GM12874 (cell line): ENCODE measurements at regions not wholly inside any gene's neighbourhood (a gene's known extent, or its start where the extent isn't known, plus 50 kb on each side); places are given as distances from the start of the nearest gene placed in this dataset.

Source experiments
- TF ChIP-seq, protein P1 (sequence below): IDR thresholded peaks from 2 replicates; pipeline ENCODE4 v1.5.1; 2011; ENCODE audit warnings: low read depth, mild to moderate bottlenecking, control low read depth, low read length, moderate library complexity; ENCODE audit not compliant: insufficient read depth

- TF ChIP-seq, protein P1, sequence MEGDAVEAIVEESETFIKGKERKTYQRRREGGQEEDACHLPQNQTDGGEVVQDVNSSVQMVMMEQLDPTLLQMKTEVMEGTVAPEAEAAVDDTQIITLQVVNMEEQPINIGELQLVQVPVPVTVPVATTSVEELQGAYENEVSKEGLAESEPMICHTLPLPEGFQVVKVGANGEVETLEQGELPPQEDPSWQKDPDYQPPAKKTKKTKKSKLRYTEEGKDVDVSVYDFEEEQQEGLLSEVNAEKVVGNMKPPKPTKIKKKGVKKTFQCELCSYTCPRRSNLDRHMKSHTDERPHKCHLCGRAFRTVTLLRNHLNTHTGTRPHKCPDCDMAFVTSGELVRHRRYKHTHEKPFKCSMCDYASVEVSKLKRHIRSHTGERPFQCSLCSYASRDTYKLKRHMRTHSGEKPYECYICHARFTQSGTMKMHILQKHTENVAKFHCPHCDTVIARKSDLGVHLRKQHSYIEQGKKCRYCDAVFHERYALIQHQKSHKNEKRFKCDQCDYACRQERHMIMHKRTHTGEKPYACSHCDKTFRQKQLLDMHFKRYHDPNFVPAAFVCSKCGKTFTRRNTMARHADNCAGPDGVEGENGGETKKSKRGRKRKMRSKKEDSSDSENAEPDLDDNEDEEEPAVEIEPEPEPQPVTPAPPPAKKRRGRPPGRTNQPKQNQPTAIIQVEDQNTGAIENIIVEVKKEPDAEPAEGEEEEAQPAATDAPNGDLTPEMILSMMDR: no peak
These were observed 760.3 kb upstream of the CCDC179 start for GRCh38 chr11:23620617-23621016.

GRCh38 chr11:23632293-23632692 lies 772.0 kb upstream of the CCDC179 start:
- TF ChIP-seq, protein P1: no peak

DNA sequence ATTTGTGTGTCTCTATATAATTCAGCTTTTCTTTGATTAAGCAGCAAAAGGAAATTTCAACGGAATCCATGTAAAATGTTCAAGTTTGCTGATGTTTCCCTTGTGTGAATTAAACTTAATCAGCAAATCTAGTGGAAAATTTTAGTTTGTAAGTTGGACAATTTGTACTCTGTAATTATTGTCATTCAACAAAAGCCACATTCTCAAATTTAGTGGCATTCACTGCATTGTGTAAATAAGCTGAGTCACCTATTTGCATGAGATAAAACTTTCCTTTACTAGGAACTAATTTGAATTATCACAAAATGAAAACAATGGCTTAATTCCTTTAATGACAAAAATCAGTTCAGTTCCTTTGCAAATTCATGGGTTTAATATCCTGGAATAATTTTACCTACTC lies 784.2 kb upstream of the CCDC179 start:
- TF ChIP-seq, protein P1: no peak

- TF ChIP-seq, protein P1: no peak
These were observed 792.9 kb upstream of the CCDC179 start for GRCh38 chr11:23653071-23653675.

DNA sequence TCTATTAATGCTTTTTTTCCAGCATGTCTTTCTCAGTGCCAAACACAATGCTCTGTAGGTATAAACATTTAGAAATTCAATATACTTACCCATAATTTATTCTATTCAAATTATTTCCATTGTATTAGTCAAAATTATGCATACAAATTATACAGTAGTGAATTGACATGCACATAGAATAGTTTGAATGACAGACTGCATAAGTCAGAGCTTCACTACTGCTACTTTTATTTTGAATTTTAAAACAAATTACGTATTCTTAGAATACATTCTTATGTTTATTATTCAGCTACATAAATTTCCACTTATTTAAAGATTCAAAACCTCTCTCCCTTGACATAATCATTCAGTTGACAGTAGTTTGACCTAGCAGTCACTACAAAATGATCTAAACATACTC lies 808.0 kb upstream of the CCDC179 start:
- TF ChIP-seq, protein P1: no peak

GRCh38 chr11:23673366-23673765 lies 813.1 kb upstream of the CCDC179 start:
- TF ChIP-seq, protein P1: no peak

- TF ChIP-seq, protein P1: no peak
These were observed 814.6 kb upstream of the CCDC179 start for GRCh38 chr11:23674866-23675265.
